Testis (tissue), 2 donors: ENCODE measurements at regions not wholly inside any gene's neighbourhood (a gene's known extent, or its start where the extent isn't known, plus 50 kb on each side); places are given as distances from the start of the nearest gene placed in this dataset.

Experiments
- DNase-seq: peaks from one replicate; pipeline ENCODE4 v3.0.0-alpha.2; 2019
- H3K27ac ChIP-seq, 2 donors: fragments of 200-600 bp; sonication (generic); one replicate each; pipeline ENCODE4 v1.5.1; 2019
- H3K27me3 ChIP-seq: fragments of 200-600 bp; sonication (generic); one replicate; pipeline ENCODE4 v1.5.1; 2019
- H3K36me3 ChIP-seq: fragments of 200-600 bp; sonication (generic); one replicate; pipeline ENCODE4 v1.5.1; 2017; ENCODE audit warnings: low read depth; ENCODE audit errors: missing control alignments
- H3K4me1 ChIP-seq: fragments of 200-600 bp; sonication (generic); one replicate; pipeline ENCODE4 v1.5.1; 2019
- H3K4me3 ChIP-seq, 2 donors: fragments of 200-600 bp; sonication (generic); one replicate each; pipeline ENCODE4 v1.5.1; 2017 to 2019
- H3K9me3 ChIP-seq: fragments of 200-600 bp; sonication (generic); one replicate; pipeline ENCODE4 v1.5.1; 2017
- POLR2A ChIP-seq: fragments of 450-650 bp; IDR thresholded peaks from one replicate; pipeline ENCODE4 v1.6.1; 2017; ENCODE audit warnings: antibody characterized with exemption, mild to moderate bottlenecking, moderate library complexity
- WGBS, 2 donors: methylation state at CpG; one replicate each; pipeline ENCODE4 v1.1.5; 2018; 5-methylcytosine and 5-hydroxymethylcytosine counted together
- intact Hi-C: fragments of 100-400 bp; cut with DNase I; formaldehyde crosslinking; loops from one replicate; pipeline ENCODE4 v1.15.1; 2023; ENCODE audit warnings: low total_unique reads
- TF ChIP-seq, protein P1 (sequence below), 3 experiments: fragments of 450-650 bp in 2 of 3; fragments of 200-600 bp in 1 of 3; sonication (generic) in 1 of 3; IDR thresholded peaks; one replicate each; pipeline ENCODE4 v1.5.1; 2016 to 2019; ENCODE audit warnings: antibody characterized with exemption in 3 of 3, mild to moderate bottlenecking in 2 of 3, moderate library complexity in 1 of 3

- intact Hi-C loops, result no loop called here
- H3K4me1 ChIP-seq, result no peaks in the 10 kb centered on the region
Observed at GRCh38 chr10:123303581-123304337, 149.6 kb downstream of the BUB3 start.

DNA sequence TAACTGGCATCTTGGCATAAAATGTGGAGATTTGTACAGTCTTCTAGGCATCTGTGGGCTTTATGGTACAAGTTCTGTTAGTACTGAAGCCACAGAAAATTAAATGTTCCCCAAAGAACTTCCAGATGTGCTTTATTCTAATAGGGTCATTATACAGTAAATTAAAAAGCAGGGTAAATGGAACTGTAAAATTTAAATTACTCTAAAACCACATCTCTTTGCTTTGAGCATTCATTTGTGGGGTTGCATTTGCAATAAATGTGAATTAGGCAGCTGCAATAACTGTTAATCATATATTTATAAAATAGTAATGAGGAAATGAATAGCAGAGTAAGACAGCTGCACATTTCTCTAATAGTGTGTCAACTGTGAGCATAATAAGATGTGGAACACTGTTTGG lies 151.5 kb downstream of the BUB3 start:
- intact Hi-C loops, result no loop called here
- DNase-seq, result no peak
- no peak for TF ChIP-seq POLR2A
- TF ChIP-seq, protein P1, sequence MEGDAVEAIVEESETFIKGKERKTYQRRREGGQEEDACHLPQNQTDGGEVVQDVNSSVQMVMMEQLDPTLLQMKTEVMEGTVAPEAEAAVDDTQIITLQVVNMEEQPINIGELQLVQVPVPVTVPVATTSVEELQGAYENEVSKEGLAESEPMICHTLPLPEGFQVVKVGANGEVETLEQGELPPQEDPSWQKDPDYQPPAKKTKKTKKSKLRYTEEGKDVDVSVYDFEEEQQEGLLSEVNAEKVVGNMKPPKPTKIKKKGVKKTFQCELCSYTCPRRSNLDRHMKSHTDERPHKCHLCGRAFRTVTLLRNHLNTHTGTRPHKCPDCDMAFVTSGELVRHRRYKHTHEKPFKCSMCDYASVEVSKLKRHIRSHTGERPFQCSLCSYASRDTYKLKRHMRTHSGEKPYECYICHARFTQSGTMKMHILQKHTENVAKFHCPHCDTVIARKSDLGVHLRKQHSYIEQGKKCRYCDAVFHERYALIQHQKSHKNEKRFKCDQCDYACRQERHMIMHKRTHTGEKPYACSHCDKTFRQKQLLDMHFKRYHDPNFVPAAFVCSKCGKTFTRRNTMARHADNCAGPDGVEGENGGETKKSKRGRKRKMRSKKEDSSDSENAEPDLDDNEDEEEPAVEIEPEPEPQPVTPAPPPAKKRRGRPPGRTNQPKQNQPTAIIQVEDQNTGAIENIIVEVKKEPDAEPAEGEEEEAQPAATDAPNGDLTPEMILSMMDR (IDR thresholded peaks at IDR 0.05), result no peak

More at GRCh38 chr10:123303581-123304337, 149.6 kb downstream of the BUB3 start:
- Histone ChIP-seq H3K27me3 (no peaks in the 10 kb centered on the region), H3K27ac (no peak overlapping the region), H3K4me3 (no peak overlapping the region), H3K36me3 (no peaks in the 10 kb centered on the region), H3K9me3 (no peaks in the 10 kb centered on the region)
- WGBS, 2 donors, result 90 to 95% methylated on average over 6 of the region's 6 CpGs
- DNase-seq, result no peak
- TF ChIP-seq POLR2A, result no peak
- TF ChIP-seq, protein P1 (IDR thresholded peaks at IDR 0.05), result no peak

GRCh38 chr10:123306290-123306689 lies 152.1 kb downstream of the BUB3 start:
- no peak for TF ChIP-seq POLR2A
- TF ChIP-seq, protein P1 (IDR thresholded peaks at IDR 0.05), result no peak
- Histone ChIP-seq H3K9me3 (no peaks in the 10 kb centered on the region), H3K36me3 (no peaks in the 10 kb centered on the region), H3K27ac (no peak overlapping the region), H3K4me3 (no peak overlapping the region), H3K27me3 (no peaks in the 10 kb centered on the region), H3K4me1 (no peaks in the 10 kb centered on the region)
- DNase-seq, result no peak
- intact Hi-C loops, result no loop called here
- WGBS, 2 donors, result 86 to 96% methylated on average over 6 to 7 of the region's 7 CpGs

More for the DNA sequence above, 151.5 kb downstream of the BUB3 start:
- Histone ChIP-seq H3K9me3 (no peaks in the 10 kb centered on the region), H3K36me3 (no peaks in the 10 kb centered on the region), H3K4me3 (no peak overlapping the region), H3K4me1 (no peaks in the 10 kb centered on the region), H3K27ac (no peak overlapping the region), H3K27me3 (no peaks in the 10 kb centered on the region)

GRCh38 chr10:123309731-123310130 lies 155.5 kb downstream of the BUB3 start:
- Histone ChIP-seq H3K4me3 (no peak overlapping the region), H3K27me3 (no peaks in the 10 kb centered on the region), H3K9me3 (no peaks in the 10 kb centered on the region), H3K27ac (peak overlapping the region in 1 of 2 donors; percentile 32), H3K4me1 (no peaks in the 10 kb centered on the region), H3K36me3 (no peaks in the 10 kb centered on the region)
- 48 to 62% methylated on average over 6 of the region's 6 CpGs for WGBS, 2 donors
- DNase-seq, result peak; percentile 21
- intact Hi-C loops, result no loop called here
- TF ChIP-seq, protein P1 (IDR thresholded peaks at IDR 0.05), result no peak

DNA sequence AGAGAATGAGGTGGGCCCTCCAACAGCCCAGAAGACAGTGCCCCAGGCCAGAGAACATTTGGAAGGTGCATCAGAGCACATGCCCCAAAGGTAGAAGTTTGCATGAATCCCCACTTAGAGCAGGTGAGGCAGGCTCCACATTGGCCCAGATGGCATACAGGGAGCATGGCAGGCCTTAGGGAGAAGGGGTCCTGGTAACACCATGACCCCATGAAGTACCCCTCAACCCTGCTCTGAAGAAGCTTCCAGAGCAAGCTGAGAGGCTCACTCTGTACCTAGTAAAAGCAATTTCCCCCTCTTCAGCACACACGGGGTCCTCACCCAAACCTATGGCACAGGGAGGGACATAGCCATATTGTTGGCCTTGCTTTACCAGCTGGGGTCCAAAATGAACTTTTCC lies 162.6 kb downstream of the BUB3 start:
- WGBS, 2 donors, result 93 to 100% methylated on average over 1 of the region's 1 CpG
- DNase-seq, result no peak

More for the DNA sequence above, 162.6 kb downstream of the BUB3 start:
- Histone ChIP-seq H3K27ac (no peak overlapping the region), H3K4me1 (no peaks in the 10 kb centered on the region), H3K36me3 (no peaks in the 10 kb centered on the region), H3K9me3 (no peaks in the 10 kb centered on the region), H3K4me3 (no peak overlapping the region), H3K27me3 (no peaks in the 10 kb centered on the region)
- TF ChIP-seq, protein P1 (IDR thresholded peaks at IDR 0.05), result no peak
- no peak for TF ChIP-seq POLR2A
- intact Hi-C loops, result no loop called here
